Stimulated activated CD4-positive, alpha-beta T cell treated with anti-CD3 and anti-CD28 coated beads, TNF-alpha, amount 100 ng/mL, for 24 hours (primary cell): ENCODE measurements at regions not wholly inside any gene's neighbourhood (a gene's known extent, or its start where the extent isn't known, plus 50 kb on each side); places are given as distances from the start of the nearest gene placed in this dataset.

Experiments
- DNase-seq, 3 experiments: peaks; one replicate each; pipeline ENCODE4 v3.0.0-alpha.2; 2020; ENCODE audit warnings: low read depth in 3 of 3

DNA sequence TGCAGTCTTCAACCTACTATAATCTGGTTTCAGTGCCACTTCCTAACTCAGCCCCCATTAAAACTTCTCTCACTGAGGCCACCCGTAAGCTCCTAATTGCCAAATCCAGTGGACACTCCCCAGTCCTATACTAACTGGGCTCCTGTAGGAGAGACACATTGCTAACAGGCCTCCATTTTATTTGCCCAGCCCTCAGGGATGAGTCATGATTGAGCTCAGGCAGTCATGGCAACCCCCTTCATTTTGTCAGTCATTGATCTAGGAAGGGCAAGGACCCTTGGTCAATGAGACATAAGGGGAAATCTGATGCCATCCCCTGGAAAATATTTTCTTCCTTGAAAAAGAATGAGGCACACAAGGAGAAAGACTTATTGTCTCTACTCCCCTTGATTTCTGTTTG is 70.1 kb upstream of the HIF1A start:
- DNase-seq: no peak

DNA sequence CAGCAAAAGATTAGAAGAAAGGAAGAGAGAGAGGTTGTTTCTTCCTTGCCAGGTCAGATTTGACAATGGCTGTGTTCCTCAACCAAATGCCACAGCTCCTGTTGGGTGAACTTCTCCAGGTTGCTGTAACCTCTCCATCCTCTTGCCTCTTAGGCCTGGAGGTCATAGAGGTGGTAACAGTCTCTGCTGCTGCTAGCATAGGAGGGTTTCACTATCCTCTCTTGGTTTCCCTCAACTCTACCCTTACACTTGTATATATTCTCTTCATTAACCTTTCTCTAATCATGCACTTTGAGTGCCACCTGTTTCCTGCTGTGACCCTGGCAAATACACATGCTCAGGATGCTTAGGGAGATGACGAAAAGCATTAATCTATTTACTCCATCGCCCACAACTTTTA is 67.7 kb upstream of the HIF1A start:
- DNase-seq: no peak

DNA sequence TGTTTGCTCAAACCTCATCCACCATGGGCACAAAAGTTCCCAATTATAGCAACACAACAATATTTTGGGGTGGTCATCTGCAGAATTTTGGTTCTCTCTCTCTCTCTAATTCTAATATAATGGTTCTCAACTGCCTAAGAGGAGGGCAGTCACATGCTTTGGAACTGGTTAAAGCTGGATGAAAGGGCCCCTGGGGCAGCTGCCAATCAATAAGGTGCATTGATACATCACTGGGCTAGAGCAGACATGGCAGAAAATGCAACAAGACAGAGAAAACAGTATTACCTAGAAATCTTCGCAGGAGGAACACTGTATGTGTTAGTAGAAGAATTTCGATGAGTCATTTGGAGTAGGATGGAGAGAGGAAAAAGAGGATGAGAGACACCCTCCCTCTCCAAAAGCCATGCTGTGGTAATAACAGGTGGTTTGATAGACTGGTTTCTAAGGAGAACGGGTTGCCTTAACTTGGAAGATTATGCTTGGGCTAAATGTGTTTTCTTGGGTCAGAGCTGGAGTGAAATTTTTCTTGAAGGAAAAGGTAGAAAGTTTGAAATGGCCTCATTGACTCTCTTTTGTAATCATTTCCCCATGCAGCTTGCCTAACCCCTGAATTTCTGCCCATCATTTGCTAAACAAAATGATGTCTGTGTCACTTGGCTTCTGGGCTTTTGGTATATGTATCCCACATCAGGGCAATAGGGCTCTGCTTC is 67.1 kb upstream of the HIF1A start:
- DNase-seq: no peak

DNA sequence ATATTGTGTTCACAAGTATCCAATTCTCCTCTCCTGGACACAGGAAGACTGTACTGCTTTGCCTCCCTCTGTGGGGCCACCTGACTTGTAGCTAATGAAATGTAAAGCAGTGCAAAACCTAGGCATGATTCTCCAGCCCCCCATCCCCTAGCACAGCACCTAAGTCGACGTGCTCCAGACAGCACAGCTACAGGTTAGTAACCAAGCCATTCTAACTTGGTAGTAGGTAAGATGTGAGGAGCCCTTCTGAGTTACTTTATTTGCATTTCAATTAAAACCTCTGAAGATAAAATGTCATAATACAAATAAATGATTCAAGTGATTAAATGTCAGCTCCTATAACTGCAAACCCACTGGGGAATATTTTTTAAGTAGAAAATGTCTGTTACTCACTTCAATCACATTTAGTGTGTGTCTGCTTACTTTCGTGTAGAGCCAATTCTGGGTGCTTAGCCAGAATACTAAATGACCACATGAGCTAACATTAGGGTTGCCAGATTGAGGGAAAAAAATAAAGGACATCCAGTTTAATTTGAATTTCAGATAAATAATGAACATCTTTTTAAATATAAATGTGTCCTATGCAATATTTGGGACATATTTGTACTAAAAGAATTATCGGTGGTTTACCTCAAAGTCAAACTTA is 64.8 kb upstream of the HIF1A start:
- DNase-seq: no peak

DNA sequence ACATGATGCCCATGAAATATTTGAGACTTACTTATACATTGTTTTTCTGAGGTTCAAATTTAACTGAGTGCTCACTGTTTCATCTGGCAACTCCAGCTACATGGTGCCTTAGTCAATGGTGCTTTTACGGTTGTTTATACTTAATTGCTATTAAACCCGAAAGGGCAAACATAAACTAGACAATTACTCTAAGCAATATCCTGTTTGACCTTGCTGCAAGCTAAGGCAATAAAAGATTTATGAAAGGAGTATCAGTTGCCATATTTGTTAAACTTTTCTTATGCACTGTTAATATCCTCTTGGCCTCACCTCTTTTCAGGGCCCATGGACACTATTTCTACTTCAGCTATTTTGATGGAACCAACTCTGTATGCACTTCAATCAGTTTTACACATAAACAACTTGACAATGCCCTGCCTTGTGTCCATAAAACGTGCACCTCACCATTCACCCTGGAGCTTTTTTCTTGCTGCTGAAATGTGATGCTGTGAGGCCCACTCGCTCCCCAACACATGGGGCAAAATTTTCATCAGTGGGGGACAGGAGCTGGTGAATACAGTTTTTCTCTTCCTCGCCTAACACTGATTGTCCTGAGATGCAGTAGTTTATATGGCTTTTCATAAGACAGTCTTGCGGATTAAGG is 64.1 kb upstream of the HIF1A start:
- no peak for DNase-seq

DNA sequence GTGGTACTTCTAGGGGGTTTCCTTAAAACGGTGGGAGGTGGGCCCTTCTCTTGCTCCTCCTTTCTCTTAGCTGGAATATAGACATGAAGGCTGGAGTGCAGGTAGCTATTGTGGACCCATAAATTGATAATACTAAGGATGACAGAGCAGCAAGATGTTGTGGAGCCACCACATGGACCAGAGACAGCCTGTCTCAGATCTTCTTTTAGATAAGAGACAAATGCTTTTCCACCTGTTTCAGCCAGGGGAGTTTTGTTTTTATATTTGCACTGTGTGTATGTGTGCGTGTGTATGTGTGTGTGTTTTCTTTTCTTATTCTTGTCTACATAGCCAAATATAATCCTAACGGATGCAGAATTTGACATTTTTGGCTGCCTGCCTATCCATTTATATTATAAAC is 62.9 kb upstream of the HIF1A start:
- DNase-seq: no peak

DNA sequence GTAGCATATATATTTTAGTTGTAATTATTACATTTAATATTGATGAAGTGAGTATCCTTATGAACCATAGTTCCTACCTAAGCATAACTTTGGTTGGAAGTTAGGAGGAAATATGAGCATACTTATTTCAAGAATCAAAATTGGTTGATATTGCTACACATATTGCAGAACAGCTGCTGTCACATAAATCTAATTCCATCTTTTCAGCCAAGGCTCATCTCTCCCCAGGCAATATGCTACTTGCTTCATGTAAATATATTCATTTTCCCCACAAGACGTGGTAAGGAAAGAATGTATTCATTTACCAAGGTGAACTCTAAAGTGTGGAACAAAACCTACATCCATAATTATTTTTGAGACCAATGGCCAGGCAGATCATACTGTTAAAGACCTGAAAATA is 62.5 kb upstream of the HIF1A start:
- no peak for DNase-seq

DNA sequence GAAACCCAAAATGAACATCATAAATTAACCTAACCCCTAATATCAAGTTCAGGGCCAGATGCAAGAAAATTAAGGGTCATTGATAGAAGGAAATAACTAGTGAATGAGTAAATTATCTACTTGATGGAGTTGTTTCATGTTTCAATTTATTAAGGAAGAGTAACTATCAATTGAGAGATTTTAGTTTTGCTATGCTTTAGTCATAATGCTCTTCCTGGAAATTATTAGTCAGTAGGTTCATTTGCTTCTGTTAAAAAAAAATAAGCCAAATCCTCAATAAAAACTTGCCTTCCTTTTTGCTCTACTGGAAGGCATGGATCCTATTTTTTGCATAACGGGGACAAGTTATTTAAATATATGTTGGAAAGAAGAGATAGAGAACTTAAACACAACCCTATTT is 59.0 kb upstream of the HIF1A start:
- no peak for DNase-seq

DNA sequence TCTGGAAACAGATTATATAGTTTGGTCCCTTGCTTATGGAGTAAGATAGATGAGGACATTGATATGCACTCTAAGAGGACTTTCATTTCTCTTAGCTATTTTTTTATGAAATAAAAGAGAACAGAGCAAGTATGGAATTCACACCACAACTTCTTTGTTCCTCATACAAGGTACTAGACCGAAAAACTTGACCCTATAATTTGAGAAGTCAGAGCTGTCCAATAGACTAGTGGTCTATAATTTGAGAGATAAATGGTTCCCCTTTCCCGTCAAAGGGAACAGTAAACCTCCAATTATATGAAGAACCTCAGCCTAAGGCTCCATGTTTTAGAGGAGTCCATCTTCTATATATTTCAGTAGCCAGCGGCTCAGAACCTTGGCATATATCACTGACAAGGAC is 58.5 kb upstream of the HIF1A start:
- no peak for DNase-seq

DNA sequence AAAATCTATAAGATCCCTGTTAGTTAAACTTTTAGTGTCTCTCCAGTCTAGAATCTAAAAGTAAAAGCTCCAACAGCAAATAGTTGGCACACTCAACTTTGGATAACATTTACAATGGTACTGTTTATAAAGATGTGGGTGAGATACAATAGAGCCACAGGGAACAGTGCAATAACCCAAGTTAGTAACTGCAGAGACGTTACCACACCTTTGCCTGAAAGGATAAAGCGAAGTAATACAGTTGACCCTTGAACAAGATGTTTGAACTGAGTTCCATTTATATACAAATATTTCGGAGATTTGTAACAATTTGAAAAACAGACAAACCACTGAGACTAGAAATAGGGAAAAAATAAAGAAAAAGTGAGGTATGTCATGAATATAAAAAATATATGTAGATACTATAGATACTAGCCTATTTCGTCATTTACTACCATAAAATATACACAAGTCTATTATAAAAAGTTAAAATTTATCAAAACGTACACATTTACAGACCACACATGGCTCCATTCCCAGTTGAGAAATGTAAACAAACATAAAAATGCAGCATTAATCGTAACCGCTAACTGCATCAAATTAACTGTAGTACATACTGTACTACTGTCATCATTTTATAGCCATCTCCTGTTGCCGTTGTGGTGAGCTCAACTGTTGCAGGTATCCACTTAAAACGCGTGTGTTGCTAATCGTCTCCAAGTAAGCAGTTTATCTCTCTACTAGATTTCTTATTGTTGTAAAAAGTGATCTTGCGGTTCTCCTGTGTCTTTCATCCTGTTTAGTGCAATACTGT is 56.5 kb upstream of the HIF1A start:
- no peak for DNase-seq

DNA sequence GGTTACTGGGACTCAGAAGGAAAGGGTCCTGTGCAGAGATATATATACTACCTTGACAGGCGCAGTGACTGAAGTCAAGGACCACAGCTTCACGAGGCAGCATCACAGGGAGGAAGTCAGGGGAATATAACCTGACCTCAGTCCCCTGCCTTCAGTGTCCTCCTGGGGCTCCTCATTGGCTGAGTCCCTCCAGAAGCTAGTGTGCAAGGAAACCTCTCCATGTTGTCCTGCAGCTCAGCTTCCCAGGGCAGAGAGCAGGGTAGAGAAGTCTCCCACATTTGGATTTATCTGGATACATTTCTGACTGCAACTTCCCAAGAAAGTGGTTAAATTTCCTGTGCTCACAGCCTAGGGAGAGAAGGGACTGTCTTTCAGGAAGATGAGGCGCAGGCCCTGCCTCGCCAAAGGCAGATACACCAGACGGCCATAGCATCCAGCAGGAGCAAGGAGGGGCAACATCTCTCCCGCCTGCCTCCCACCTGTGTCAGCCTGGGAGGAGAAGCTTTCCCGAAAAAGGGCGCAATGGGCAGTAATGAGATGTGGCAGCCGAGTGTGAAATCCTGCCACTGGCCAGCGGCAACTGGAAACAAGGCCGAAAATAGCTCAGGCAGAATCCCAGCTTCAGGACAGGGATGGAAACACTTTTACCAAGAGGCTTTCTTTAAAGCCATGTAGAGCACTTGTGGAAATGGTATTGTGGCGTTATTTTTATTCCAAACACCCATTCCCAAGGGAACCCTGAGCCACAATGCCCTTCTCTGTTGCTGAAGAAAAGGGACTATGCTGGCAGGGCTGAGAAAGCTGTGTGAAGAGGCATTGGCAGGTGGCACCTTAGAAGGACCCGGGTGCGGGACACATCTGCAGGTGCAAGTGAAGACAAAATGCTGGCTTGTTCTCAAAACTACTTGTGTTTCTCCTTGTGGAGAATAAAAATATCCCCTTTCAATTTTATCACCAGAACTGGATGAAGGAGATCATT is 54.9 kb upstream of the HIF1A start:
- DNase-seq: no peak

DNA sequence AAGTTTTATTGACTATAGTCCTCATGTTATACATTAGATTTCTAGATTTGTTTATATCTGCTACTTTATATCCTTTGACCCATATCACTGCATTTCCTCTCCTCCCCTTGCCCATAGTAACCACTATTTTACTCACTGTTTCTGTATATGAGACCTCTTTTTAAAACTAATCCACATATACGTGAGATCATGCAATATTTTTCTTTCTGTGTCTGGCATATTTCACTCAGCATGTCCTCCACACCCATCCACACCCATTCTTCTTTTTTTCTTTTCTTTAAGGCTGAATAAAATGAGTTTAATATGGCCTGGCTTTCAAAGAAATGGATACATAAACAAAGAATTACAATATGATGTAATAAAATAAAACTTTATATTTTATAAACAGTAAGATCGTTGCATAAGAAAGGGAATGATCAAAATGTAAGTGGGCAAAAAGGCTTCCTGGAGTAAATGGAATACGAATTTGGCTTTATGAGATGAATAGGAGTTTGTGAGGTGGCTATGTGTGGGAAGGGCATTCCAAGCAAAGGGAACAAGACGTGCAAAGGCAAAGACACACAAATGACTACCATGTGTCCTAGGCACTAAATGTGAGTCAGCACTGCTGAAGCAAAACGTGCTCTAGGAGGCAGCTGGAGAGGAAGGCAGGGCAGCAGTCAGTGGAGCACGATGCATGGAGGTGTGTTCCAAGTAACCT is 53.2 kb upstream of the HIF1A start:
- no peak for DNase-seq

DNA sequence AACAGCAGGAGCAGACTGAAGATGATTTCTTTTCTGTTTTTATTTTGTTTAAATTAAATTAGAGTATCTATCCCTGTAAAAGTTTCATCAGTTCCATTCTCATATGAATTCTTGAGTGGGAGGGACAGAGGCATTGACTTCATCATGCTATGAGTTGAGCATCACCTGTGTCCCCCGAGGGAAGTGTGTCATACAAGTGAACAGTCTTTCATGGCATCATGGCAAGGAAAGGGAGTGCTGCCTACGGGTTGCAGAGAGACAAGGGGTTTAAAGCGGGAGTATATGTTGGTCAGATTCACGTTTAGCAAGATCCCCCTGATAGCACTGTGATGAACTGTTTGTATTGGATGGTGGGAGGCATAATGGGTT is 52.7 kb upstream of the HIF1A start:
- no peak for DNase-seq

DNA sequence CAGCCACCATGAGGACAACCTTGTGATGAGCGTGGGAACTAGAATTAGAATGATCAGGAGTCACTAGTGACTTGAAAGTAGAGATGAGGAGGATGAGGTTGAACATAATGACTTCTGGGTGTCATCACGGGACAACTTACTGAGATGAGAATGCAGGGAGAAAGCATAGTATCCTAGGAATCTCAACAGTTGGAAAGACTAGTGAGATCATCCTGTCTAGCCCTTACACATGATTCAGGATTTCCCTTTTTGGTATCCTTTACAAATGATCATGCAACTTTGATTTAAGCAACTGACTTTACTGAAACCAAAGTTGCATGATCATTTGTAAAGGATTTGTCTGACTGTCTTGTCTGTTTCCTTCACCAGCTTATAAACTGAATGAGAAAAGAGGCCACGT is 51.8 kb upstream of the HIF1A start:
- DNase-seq: no peak

DNA sequence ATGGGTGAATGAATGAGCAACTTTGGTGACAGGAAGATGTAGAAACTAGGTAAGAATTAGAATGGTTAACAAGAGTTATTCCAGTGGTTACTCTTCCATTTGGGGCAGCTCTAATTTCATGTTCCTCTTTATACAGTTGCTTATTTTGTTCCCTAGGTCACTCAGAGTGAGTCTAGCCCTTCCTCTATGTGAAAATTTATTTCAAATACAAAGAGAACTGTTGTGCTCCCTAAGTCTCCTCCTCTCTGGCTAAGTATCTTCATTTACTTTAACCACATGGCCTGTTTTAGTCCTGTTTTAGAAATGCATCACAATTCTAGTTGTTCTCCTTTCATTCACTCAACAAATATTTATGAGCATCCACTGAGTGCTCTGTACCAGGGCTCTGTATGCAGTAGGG is 51.1 kb upstream of the HIF1A start:
- no peak for DNase-seq

DNA sequence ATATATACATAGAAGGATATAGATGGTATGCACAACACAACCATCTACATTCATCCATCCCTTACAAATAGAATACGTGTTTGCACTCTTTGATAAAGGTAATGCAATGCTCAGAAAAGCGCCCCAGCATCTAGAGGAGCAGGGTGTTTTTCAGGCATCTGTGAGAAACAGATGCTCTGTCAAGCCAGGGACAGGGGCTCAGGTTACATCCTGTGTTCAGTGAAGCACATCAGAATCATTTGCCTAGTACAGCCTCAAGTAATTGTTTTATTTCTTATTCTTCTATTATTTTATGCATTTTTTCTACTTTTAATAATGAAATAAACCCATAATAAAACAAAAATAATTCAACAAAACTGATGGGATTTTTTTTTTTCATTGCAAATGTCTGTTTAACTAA is 50.5 kb upstream of the HIF1A start:
- no peak for DNase-seq

DNA sequence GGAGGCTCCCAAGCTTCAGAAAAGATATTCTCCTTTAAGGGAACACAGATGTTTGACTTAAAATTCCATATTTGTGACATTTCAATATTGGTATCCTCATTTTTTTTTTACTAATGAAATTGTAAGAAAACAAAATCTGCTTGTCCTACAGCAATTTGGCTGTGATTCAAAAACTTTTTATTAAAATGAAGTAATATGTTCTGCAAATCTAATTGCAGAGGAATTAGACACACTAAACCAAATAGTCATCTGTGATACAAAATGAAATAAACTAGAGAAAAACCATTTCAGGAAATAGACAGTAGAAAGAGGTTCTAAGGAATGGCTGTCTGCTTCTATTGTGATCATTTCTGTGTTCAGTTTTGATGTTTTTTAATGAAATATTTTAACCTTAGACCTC is 50.1 kb upstream of the HIF1A start:
- DNase-seq: no peak
